ENCODE measurements at regions not wholly inside any gene's neighbourhood (a gene's known extent, or its start where the extent isn't known, plus 50 kb on each side); places are given as distances from the start of the nearest gene placed in this dataset.

- TF ChIP-seq CTCF (IDR thresholded peaks at IDR 0.05), result no peak
Observed at GRCh38 chr1:13922466-13923110, 222.6 kb downstream of the PRDM2 start.

GRCh38 chr1:13926556-13926955, 226.6 kb downstream of the PRDM2 start:
- TF ChIP-seq CTCF (IDR thresholded peaks at IDR 0.05), result no peak

GRCh38 chr1:13927736-13928135, 227.7 kb downstream of the PRDM2 start:
- TF ChIP-seq CTCF (IDR thresholded peaks at IDR 0.05), result no peak

GRCh38 chr1:13929313-13929712, 229.3 kb downstream of the PRDM2 start:
- 0 out of 2 replicates have a peak, but pooled peaks have one; percentile 11 for TF ChIP-seq CTCF (IDR thresholded peaks at IDR 0.05)

- TF ChIP-seq CTCF (IDR thresholded peaks at IDR 0.05), result peak; percentile 39; the same call in 1 of the 2 replicates
Observed at GRCh38 chr1:13930151-13930550, 230.2 kb downstream of the PRDM2 start.

- TF ChIP-seq CTCF (IDR thresholded peaks at IDR 0.05), result no peak
Observed at GRCh38 chr1:13931226-13931625, 231.2 kb downstream of the PRDM2 start.

- no peak for TF ChIP-seq CTCF (IDR thresholded peaks at IDR 0.05)
Observed at GRCh38 chr1:13935336-13935735, 235.3 kb downstream of the PRDM2 start.

GRCh38 chr1:13941315-13941714, 241.3 kb downstream of the PRDM2 start:
- TF ChIP-seq CTCF (IDR thresholded peaks at IDR 0.05), result no peak

Data from LNCAP (cell line).